B cell (primary cell): ENCODE measurements at regions not wholly inside any gene's neighbourhood (a gene's known extent, or its start where the extent isn't known, plus 50 kb on each side); places are given as distances from the start of the nearest gene placed in this dataset.

ENCODE experiments used
- ATAC-seq: fragments of 200-7000 bp; cut with Tn5 transposase; one replicate; pipeline ENCODE4 v1.10.0; 2021; ENCODE audit warnings: low read depth, mild to moderate bottlenecking, moderate number of reproducible peaks, moderate library complexity
- CTCF ChIA-PET: fragments of 350-600 bp; sonication (Branson Sonifier 250); formaldehyde crosslinking; loops from one replicate; lab custom pipeline; 2021; ENCODE audit warnings: antibody characterized with exemption, inconsistent platforms; lab: Charles Lee
- POLR2A ChIA-PET: fragments of 350-600 bp; sonication (Branson Sonifier 250); formaldehyde crosslinking; loops from one replicate; lab custom pipeline; 2021; ENCODE audit warnings: antibody characterized with exemption; lab: Charles Lee
- DNase-seq: peaks from one replicate; pipeline ENCODE4 v3.0.0; 2013
- H2AFZ ChIP-seq: 2 replicates; pipeline ENCODE4 v1.6.1; 2012; ENCODE audit warnings: mild to moderate bottlenecking, low read depth, low read length; ENCODE audit not compliant: insufficient read depth, poor library complexity, severe bottlenecking
- H3K27ac ChIP-seq, 2 donors: 1 replicate in 1 of 2; 2 replicates in 1 of 2; pipeline ENCODE4 v1.5.1; 2012 to 2013; ENCODE audit warnings: low read length in 2 of 2, mild to moderate bottlenecking in 2 of 2, moderate library complexity in 1 of 2
- H3K27me3 ChIP-seq, 4 experiments: fragments of 200-600 bp in 1 of 4; sonication (generic) in 1 of 4; replicated peaks in 1 of 4; 1 replicate in 2 of 4; 2 replicates in 2 of 4; pipeline versions ENCODE4 v1.6.1 to v1.7.0; 2013 to 2016; ENCODE audit warnings: low read length in 3 of 4, mild to moderate bottlenecking in 2 of 4, mixed read lengths in 1 of 4, moderate library complexity in 1 of 4; ENCODE audit not compliant: insufficient read depth in 4 of 4, control insufficient read depth in 3 of 4; ENCODE audit errors: control extremely low read depth in 1 of 4
- H3K36me3 ChIP-seq, 2 experiments: replicated peaks in 1 of 2; 1 replicate in 1 of 2; 2 replicates in 1 of 2; pipeline versions ENCODE4 v1.6.1 to v1.7.1; 2013; ENCODE audit warnings: low read length in 1 of 2; ENCODE audit not compliant: insufficient read depth in 2 of 2, control insufficient read depth in 1 of 2; ENCODE audit errors: control extremely low read depth in 1 of 2, extremely low read depth in 1 of 2
- H3K4me1 ChIP-seq, 2 donors: fragments of 200-600 bp in 1 of 2; sonication (generic) in 1 of 2; 1 replicate in 1 of 2; 2 replicates in 1 of 2; pipeline versions ENCODE4 v1.5.1 to v1.6.1; 2013 to 2017; ENCODE audit warnings: low read length in 2 of 2; ENCODE audit not compliant: control insufficient read depth in 2 of 2, insufficient read depth in 2 of 2
- H3K4me2 ChIP-seq: replicated peaks from 2 replicates; pipeline ENCODE3; 2012; ENCODE audit warnings: mild to moderate bottlenecking, low read depth, low read length; ENCODE audit not compliant: poor library complexity, severe bottlenecking
- H3K4me3 ChIP-seq, 5 experiments: fragments of 200-600 bp in 1 of 5; sonication (generic) in 1 of 5; 1 replicate in 3 of 5; 2 replicates in 2 of 5; pipeline versions ENCODE4 v1.5.1 to v1.7.0; 2011 to 2016; ENCODE audit warnings: low read length in 4 of 5, mild to moderate bottlenecking in 4 of 5, low read depth in 2 of 5, control low read depth in 1 of 5, moderate library complexity in 1 of 5; ENCODE audit not compliant: insufficient read depth in 1 of 5; ENCODE audit errors: control extremely low read depth in 1 of 5, extremely low read depth in 1 of 5
- H3K79me2 ChIP-seq: fragments of 200-600 bp; sonication (generic); one replicate; pipeline ENCODE4 v1.6.0; 2016; ENCODE audit warnings: low read length; ENCODE audit not compliant: control insufficient read depth, insufficient read depth
- H3K9ac ChIP-seq: fragments of 200-600 bp; sonication (generic); 2 replicates; pipeline ENCODE4 v1.6.1; 2017; ENCODE audit warnings: mild to moderate bottlenecking, low read length, moderate library complexity
- H3K9me3 ChIP-seq, 3 donors: one replicate each; pipeline versions ENCODE4 v1.6.1 to v1.7.1; 2013; ENCODE audit warnings: low read length in 2 of 3; ENCODE audit not compliant: control insufficient read depth in 2 of 3, insufficient read depth in 1 of 3; ENCODE audit errors: control extremely low read depth in 1 of 3
- H4K20me1 ChIP-seq: 2 replicates; pipeline ENCODE4 v1.6.0; 2012; ENCODE audit warnings: mild to moderate bottlenecking, low read length; ENCODE audit not compliant: insufficient read depth, control insufficient read depth, poor library complexity, severe bottlenecking
- H3K27ac Mint-ChIP-seq: one replicate; pipeline ENCODE4 v1.8.0; 2021; ENCODE audit warnings: mixed read lengths
- H3K27me3 Mint-ChIP-seq: one replicate; pipeline ENCODE4 v1.8.0; 2021; ENCODE audit warnings: mixed read lengths
- H3K4me1 Mint-ChIP-seq: one replicate; pipeline ENCODE4 v1.8.0; 2021; ENCODE audit warnings: mixed read lengths
- H3K4me3 Mint-ChIP-seq: one replicate; pipeline ENCODE4 v1.8.0; 2021; ENCODE audit warnings: mixed read lengths
- H3K9me3 Mint-ChIP-seq: one replicate; pipeline ENCODE4 v1.8.0; 2022; ENCODE audit warnings: mixed read lengths; ENCODE audit not compliant: insufficient read depth
- CTCF ChIP-seq: fragments of 200-600 bp; IDR thresholded peaks from one replicate; pipeline ENCODE4 v1.8.0; 2022; ENCODE audit warnings: antibody characterized with exemption, mild to moderate bottlenecking
- EZH2 ChIP-seq: IDR thresholded peaks from 2 replicates; pipeline ENCODE4 v1.6.1; 2012; ENCODE audit warnings: borderline replicate concordance, low read depth, mild to moderate bottlenecking, moderate library complexity, low read length; ENCODE audit not compliant: insufficient read depth, poor library complexity, severe bottlenecking
- WGBS: methylation state at CpG from one replicate; pipeline ENCODE4 v1.1.5; 2013; ENCODE audit warnings: missing lambda C conversion rate; ENCODE audit not compliant: insufficient coverage; 5-methylcytosine and 5-hydroxymethylcytosine counted together
- intact Hi-C: fragments of 100-400 bp; cut with micrococcal nuclease; formaldehyde crosslinking; loops from one replicate; pipeline ENCODE4 v1.10.0; 2022

DNA sequence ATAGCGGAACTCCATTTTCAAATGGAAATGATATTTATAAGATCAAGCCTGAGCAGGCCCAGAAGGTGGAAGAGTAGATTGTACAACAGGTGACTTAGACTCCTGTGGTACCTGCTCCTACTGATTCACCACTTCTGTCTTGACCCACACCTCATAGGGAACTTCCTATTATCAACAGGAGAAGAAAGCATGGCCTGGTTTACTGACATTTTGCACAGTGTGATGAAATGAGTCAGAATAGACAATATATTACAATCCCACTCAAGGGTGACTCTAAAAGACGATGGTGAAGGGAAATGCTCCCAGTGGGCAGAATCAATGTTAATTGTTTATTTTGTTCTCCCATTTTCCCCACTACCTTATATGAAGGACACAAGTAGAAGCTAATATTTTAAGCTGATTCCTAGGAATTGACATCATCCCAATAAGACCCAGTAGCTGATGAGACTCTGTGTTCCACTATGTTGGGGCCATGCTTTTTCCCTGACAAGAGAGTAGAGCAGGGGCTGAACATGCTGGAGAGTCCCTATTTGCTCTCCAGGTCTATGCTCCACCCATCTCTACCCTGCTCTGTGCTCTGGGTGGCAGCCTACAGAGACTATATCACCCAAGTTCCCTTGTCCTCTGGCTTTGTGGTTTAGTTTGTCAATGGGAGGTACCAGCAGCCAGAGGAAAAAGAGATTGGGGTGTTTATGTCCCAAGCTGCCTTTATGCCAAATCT is 163.4 kb upstream of the FSTL4 start:
- no peak overlapping the region for H3K9ac ChIP-seq

More for the DNA sequence above, 163.4 kb upstream of the FSTL4 start:
- no peaks in the 10 kb centered on the region for H3K27me3 ChIP-seq
- ChIA-PET POLR2A (no interaction called here), CTCF (no interaction called here)
- H3K27ac ChIP-seq = no peak overlapping the region
- H3K27ac Mint-ChIP-seq = no peak overlapping the region
- H3K4me1 Mint-ChIP-seq = no peaks in the 10 kb centered on the region
- intact Hi-C loops = loop anchor here (10.0 kb wide), 1 partner anchor 199 kb away; no protein-coding TSS in a partner anchor
- H3K9me3 ChIP-seq = peaks cover 0 to 3% (median 0%) of the 10 kb centered on the region in 3 donors
- H3K4me3 ChIP-seq = no peak overlapping the region
- peaks cover 16% of the 10 kb centered on the region for H3K27me3 Mint-ChIP-seq
- H3K4me3 Mint-ChIP-seq = no peak overlapping the region
- H3K4me1 ChIP-seq = no peaks in the 10 kb centered on the region
- H3K36me3 ChIP-seq = no peaks in the 10 kb centered on the region
- no peak overlapping the region for H3K4me2 ChIP-seq
- no peaks in the 10 kb centered on the region for H4K20me1 ChIP-seq
- H3K79me2 ChIP-seq = no peaks in the 10 kb centered on the region
- H3K9me3 Mint-ChIP-seq = peaks cover 1% of the 10 kb centered on the region
- 100% methylated on average over 1 of the region's 2 CpGs for WGBS
- TF ChIP-seq EZH2 = no peak
- TF ChIP-seq CTCF = no peak
- no peak overlapping the region for H2AFZ ChIP-seq
- ATAC-seq (no peak), DNase-seq (no peak)
